ENCODE measurements at regions not wholly inside any gene's neighbourhood (a gene's known extent, or its start where the extent isn't known, plus 50 kb on each side); places are given as distances from the start of the nearest gene placed in this dataset.

DNA sequence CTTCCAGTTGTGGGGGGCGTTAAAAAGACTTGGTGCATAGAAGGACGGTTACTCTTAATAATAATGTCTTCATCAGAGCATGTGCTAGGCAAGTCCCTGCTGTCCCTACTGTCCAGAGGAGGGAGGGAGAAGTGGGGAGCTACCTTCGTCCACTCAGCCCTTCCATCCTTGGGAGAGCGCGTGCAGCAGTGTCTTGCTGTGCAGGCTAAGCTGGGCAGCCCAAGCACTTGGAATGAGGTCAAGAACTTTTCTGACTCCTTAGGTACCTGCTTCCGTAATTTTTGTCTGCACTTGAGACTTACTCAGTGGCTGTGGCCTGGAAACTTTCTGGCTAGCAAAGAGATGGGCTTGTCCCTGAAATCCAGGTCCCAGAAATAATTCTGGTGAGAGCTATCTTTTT, 265.9 kb upstream of the SORCS1 start:
- no peak overlapping the region for H3K4me3 Mint-ChIP-seq
- no peak overlapping the region for H3K27ac Mint-ChIP-seq
- no peaks in the 10 kb centered on the region for H3K36me3 Mint-ChIP-seq
- peaks cover 11% of the 10 kb centered on the region for H3K9me3 Mint-ChIP-seq (ENCODE audit: low read depth)
- ATAC-seq (no peak), DNase-seq (no peak)
- CTCF ChIA-PET: no interaction called here
- no peaks in the 10 kb centered on the region for H3K4me1 Mint-ChIP-seq
- no peaks in the 10 kb centered on the region for H3K27me3 Mint-ChIP-seq

DNA sequence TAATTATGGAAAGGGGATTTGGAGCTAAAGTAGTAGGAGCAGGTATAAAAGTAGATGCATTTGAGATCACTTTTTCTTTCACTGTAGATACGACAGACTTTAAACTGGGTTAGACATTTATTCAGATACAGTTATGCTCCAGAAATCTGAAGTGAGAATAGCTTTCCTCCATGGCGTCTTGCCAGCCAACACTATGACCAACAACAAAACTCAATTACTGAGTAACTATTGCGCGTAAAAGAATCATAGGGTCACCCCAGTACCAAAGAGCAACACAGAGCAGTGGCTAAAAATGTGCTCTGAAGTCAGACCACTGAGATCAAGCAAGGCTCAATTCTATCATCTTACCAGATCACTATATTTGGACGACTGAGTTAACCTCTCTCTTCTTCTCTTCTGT, 262.5 kb upstream of the SORCS1 start:
- H3K27me3 Mint-ChIP-seq: no peaks in the 10 kb centered on the region
- CTCF ChIA-PET: no interaction called here
- H3K4me1 Mint-ChIP-seq: no peaks in the 10 kb centered on the region

DNA sequence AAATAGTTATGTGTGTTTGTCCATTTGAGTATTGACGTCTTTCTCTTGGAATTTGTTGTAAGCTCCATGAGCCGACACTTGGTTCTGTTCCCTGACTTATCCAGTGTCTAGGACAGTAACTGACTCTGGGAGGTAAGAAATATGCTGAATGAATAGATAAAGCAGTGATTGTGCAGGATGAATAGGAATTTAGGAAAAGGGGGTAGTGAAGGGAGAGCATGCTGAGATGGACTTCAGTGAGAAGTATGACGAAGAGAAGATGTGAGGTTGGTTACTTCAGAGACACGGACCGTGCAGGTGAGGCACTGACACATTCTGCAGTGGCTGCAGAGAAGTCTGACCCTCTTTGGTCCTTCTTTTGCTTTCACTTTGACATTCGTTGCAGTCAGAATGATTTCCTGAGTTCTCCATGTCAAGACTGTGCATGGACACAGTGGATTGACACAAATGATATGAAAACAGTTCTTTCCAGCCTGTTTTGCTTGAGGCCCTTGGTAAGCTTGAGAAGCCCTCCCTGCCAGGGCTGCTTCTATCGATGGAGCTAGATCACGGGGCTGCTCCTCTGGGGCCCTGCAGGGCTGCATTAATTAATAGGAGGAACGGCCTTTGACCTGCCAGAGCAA, 261.5 kb upstream of the SORCS1 start:
- CTCF ChIA-PET: no interaction called here
- Mint-ChIP-seq H3K27ac (no peak overlapping the region), H3K27me3 (no peaks in the 10 kb centered on the region), H3K36me3 (no peaks in the 10 kb centered on the region), H3K4me3 (no peak overlapping the region), H3K4me1 (no peaks in the 10 kb centered on the region), H3K9me3 (ENCODE audit: low read depth) (peaks cover 16% of the 10 kb centered on the region)
- DNase-seq (no peak), ATAC-seq (no peak)

More for the DNA sequence above, 262.5 kb upstream of the SORCS1 start:
- Mint-ChIP-seq H3K27ac (no peak overlapping the region), H3K9me3 (ENCODE audit: low read depth) (peaks cover 12% of the 10 kb centered on the region), H3K36me3 (no peaks in the 10 kb centered on the region), H3K4me3 (no peak overlapping the region)
- no peak for ATAC-seq
- no peak for DNase-seq

DNA sequence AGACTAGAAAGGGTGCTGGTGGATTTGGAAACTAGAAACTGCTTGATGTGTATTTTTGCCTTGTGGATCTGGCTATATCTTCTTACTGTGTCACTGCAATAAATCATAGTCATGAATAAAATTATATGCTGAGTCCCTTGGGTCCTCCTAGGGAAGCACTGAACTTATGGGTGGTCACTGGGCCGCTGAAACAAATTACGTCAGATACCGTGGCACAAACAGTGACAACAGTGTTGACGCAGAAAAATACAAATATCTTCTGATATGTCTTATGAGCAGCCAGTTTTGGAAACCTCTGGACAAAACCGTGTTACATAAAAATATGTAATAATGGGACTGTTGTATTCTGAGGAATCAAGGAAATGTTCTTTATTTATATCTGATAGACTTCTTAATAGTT, 260.1 kb upstream of the SORCS1 start:
- ATAC-seq: no peak
- Mint-ChIP-seq H3K4me3 (no peak overlapping the region), H3K27me3 (no peaks in the 10 kb centered on the region), H3K27ac (no peak overlapping the region), H3K36me3 (no peaks in the 10 kb centered on the region), H3K9me3 (ENCODE audit: low read depth) (peaks cover 18% of the 10 kb centered on the region), H3K4me1 (no peaks in the 10 kb centered on the region)
- CTCF ChIA-PET: no interaction called here
- DNase-seq: no peak

DNA sequence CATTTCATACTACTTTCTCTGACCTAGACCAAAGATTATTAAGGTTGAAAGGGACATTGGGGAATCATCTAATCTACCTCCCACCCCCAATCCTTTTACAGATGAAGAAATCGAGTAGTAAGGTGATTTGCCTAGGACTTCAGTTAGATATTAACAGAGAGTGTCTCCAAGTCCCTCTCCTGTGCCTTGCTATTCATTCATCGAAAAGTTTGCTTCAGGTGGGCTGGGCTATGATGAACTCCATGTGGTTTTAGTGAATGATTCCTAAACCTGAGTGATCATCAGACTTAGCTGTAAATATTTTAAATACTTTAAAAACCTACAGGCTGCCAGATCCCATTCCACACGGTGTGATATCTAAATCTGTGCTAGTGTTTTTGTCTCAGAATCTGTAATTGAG, 259.4 kb upstream of the SORCS1 start:
- no peak for DNase-seq
- no peak overlapping the region for H3K27ac Mint-ChIP-seq
- no peak for ATAC-seq
- no peaks in the 10 kb centered on the region for H3K36me3 Mint-ChIP-seq
- H3K4me3 Mint-ChIP-seq: no peak overlapping the region
- CTCF ChIA-PET: no interaction called here
- H3K4me1 Mint-ChIP-seq: no peaks in the 10 kb centered on the region
- peaks cover 17% of the 10 kb centered on the region for H3K9me3 Mint-ChIP-seq (ENCODE audit: low read depth)
- no peaks in the 10 kb centered on the region for H3K27me3 Mint-ChIP-seq

DNA sequence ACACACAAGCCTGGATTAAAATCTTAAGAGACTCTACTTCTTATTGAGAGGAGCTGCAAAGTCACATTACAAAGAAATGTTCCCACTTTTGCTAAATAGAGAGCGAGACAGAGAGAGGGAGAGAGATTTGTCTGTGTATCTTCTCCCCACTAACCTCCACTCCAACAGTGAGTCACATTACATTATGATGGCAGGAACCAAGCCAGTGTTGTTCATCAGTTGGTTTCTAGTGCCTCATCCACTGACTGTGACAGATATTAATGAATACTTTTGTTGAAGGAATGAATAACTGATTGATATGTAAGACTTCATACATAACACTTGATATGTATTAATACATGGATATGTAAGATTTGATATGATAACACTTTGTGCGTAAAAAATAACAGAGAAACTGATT, 258.2 kb upstream of the SORCS1 start:
- CTCF ChIA-PET: no interaction called here
- peaks cover 21% of the 10 kb centered on the region for H3K9me3 Mint-ChIP-seq (ENCODE audit: low read depth)
- ATAC-seq (no peak), DNase-seq (no peak)
- H3K4me3 Mint-ChIP-seq: no peak overlapping the region
- no peaks in the 10 kb centered on the region for H3K36me3 Mint-ChIP-seq
- no peak overlapping the region for H3K27ac Mint-ChIP-seq
- no peaks in the 10 kb centered on the region for H3K4me1 Mint-ChIP-seq
- H3K27me3 Mint-ChIP-seq: no peaks in the 10 kb centered on the region

DNA sequence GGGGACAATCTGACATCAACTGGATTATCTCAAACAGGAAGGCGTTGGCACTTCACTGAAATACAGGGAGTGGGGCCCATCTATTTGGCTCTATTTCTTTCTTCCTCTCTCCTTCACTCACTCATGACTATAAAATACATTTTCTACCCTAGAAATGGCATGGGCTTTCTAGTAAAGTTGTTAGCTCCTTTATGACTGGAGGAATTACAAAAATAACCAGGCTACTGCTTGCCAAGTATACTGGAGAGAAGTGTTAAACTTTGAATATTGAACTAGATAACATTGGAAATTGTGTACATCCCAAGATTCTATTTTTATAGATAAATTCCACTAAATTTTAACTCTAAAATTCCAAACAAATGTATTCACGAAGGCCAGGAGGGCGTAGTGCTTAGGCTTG, 255.7 kb upstream of the SORCS1 start:
- H3K27me3 Mint-ChIP-seq: no peaks in the 10 kb centered on the region
- no peak for ATAC-seq
- H3K36me3 Mint-ChIP-seq: no peaks in the 10 kb centered on the region
- H3K9me3 Mint-ChIP-seq (ENCODE audit: low read depth): peaks cover 18% of the 10 kb centered on the region
- no peak overlapping the region for H3K27ac Mint-ChIP-seq
- CTCF ChIA-PET: no interaction called here
- no peaks in the 10 kb centered on the region for H3K4me1 Mint-ChIP-seq
- H3K4me3 Mint-ChIP-seq: no peak overlapping the region
- no peak for DNase-seq

DNA sequence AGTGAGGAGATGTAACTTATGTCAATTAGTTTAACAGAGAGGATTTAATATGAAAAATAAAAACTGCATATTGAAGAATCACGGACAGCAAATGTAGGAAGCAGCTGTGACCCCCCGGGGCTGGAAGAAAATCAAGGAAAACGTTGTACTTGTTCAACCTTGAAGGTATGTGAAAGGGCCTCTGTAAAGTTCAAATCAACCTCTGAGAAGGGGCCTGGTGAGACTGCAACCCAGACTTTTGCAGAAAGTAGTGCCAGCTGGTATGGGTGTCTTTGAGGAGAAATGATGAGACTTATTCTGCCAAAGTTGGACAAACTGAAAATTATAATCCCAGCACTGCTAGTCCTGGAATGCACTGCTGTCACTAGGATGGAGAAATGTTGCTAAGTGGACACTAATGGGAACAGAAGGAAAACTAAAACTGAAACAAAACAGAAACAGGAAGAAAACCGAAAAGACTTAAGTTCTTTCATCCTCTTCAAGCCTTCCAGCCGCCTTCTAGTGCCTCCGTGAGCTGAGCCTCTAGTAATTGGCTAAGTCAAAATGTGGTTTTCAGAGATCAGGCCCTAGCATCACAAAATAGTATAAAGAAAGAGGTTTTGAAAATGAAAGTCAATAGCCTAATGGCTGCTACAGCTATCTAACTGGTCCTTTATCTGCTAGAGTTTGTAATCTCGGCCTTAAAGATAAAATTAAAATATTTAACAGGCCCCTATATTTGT, 253.7 kb upstream of the SORCS1 start:
- H3K36me3 Mint-ChIP-seq: no peaks in the 10 kb centered on the region
- no peak overlapping the region for H3K4me3 Mint-ChIP-seq
- no peaks in the 10 kb centered on the region for H3K4me1 Mint-ChIP-seq
- no peaks in the 10 kb centered on the region for H3K27me3 Mint-ChIP-seq
- H3K9me3 Mint-ChIP-seq (ENCODE audit: low read depth): peaks cover 26% of the 10 kb centered on the region
- CTCF ChIA-PET: no interaction called here
- no peak for DNase-seq
- H3K27ac Mint-ChIP-seq: no peak overlapping the region
- no peak for ATAC-seq

DNA sequence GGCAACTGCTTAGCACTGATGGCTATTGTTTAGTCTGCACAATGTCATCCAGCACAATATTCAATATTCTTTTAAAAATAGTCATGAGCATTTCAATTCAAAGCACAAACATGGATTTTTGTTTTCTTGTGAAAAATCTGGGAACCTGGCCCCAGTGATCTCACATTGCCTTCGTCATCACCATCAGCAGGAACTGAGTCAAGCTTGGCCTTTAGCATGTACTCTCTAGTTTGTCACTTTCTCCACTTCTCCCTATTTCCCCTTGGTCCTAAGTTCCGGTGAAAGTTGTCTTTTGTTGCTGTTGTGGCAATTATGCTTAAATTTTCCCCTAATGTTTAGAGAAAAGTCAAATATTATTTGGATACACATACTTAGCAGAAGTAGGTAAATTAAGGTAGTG, 252.9 kb upstream of the SORCS1 start:
- CTCF ChIA-PET: interaction anchor here (1.5 kb wide), 1 partner anchor 17 kb away, joined by 3 read pairs; no protein-coding TSS in a partner anchor
- no peak overlapping the region for H3K4me3 Mint-ChIP-seq
- no peak overlapping the region for H3K27ac Mint-ChIP-seq
- ATAC-seq (no peak), DNase-seq (no peak)
- no peaks in the 10 kb centered on the region for H3K4me1 Mint-ChIP-seq
- H3K9me3 Mint-ChIP-seq (ENCODE audit: low read depth): peaks cover 24% of the 10 kb centered on the region
- no peaks in the 10 kb centered on the region for H3K36me3 Mint-ChIP-seq
- no peaks in the 10 kb centered on the region for H3K27me3 Mint-ChIP-seq

DNA sequence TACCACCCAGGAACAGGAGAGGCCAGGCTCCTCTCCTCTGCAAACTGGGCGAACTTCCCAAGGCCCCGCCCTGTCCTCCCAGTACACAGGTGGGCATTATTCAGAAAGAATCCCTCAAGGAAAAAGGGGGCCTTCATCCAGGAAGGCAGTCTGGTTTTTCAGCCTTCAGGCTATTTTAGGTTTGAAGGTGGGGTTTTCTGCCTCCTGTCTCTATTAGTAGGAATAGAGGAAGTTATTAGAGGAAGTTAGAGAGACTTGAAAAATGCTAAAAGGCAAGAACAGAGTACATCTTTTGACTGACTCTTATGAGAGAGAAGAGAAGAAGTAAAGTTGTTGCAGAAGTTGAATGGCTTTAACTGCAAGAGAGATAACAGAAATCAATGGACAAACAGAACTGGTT, 250.9 kb upstream of the SORCS1 start:
- DNase-seq: no peak

DNA sequence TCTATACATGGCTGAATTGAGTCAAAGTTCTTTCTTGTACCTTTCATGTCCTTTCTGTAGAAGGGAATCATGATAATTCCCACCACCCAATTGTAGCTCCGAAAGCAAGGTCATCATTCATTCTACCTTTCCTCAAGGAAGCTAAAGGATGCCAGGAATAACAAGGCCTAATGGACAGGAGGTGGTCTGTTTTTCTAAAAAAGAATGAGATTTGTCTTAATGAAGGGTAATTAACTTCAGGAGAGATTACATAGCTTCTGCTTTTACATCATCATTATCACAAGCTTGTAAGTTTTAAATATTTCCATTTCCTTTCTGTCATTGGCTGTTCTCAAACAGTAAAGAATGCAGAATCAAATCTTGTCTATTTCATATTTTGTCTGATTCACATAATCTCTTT, 249.5 kb upstream of the SORCS1 start:
- DNase-seq (no peak), ATAC-seq (no peak)
- no peaks in the 10 kb centered on the region for H3K36me3 Mint-ChIP-seq

More for the DNA sequence above, 250.9 kb upstream of the SORCS1 start:
- H3K9me3 Mint-ChIP-seq (ENCODE audit: low read depth): peaks cover 18% of the 10 kb centered on the region
- H3K4me3 Mint-ChIP-seq: no peak overlapping the region
- no peaks in the 10 kb centered on the region for H3K27me3 Mint-ChIP-seq
- H3K27ac Mint-ChIP-seq: no peak overlapping the region
- no peaks in the 10 kb centered on the region for H3K4me1 Mint-ChIP-seq
- no peak for ATAC-seq
- CTCF ChIA-PET: no interaction called here
- H3K36me3 Mint-ChIP-seq: no peaks in the 10 kb centered on the region

DNA sequence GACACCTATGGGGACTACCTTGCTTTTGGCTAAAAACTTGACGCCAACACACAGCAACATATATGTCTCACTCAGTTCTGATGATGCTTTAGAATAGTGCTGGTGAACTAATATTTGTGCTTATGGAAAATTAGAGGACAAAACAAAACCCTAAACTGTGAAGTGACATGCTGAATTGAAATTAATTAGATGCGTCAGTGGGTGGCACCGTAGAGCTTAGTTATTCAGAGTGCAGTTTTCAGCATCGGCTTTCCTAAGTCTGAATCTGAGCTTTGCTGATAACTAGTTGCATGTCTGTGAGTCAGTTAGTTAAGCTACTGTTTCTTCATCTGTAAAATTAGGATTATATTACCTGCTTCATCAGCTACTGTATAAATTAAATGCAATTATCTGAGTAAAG, 245.0 kb upstream of the SORCS1 start:
- CTCF ChIA-PET: no interaction called here
- H3K27ac Mint-ChIP-seq: no peak overlapping the region
- H3K4me1 Mint-ChIP-seq: no peaks in the 10 kb centered on the region
- ATAC-seq (no peak), DNase-seq (no peak)
- H3K27me3 Mint-ChIP-seq: no peaks in the 10 kb centered on the region
- H3K36me3 Mint-ChIP-seq: no peaks in the 10 kb centered on the region
- H3K9me3 Mint-ChIP-seq (ENCODE audit: low read depth): peaks cover 7% of the 10 kb centered on the region
- H3K4me3 Mint-ChIP-seq: no peak overlapping the region

More for the DNA sequence above, 249.5 kb upstream of the SORCS1 start:
- Mint-ChIP-seq H3K9me3 (ENCODE audit: low read depth) (peaks cover 18% of the 10 kb centered on the region), H3K4me1 (no peaks in the 10 kb centered on the region), H3K4me3 (no peak overlapping the region), H3K27me3 (no peaks in the 10 kb centered on the region), H3K27ac (no peak overlapping the region)
- CTCF ChIA-PET: no interaction called here

DNA sequence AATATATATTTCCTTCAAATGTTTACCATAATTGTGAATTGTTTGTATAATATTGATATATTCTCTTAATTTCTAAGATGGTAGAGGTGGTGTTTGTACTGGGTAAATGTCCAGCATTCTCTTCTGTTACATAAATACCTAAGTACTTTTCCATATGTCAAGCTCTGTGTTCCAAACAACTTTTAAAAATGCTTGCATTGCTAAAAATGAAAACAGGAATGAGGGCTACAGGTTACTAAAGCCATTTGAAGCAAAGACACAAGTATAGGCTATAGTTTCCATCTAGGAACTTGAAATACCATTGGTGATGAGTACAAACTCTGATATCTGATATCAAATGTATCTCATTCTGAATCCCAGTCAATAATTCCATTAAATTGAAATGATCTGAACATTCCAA, 233.6 kb upstream of the SORCS1 start:
- Mint-ChIP-seq H3K36me3 (peaks cover 1% of the 10 kb centered on the region), H3K9me3 (ENCODE audit: low read depth) (peaks cover 11% of the 10 kb centered on the region), H3K27me3 (no peaks in the 10 kb centered on the region), H3K4me3 (no peak overlapping the region), H3K27ac (no peak overlapping the region), H3K4me1 (no peaks in the 10 kb centered on the region)
- no peak for ATAC-seq
- CTCF ChIA-PET: no interaction called here
- no peak for DNase-seq

DNA sequence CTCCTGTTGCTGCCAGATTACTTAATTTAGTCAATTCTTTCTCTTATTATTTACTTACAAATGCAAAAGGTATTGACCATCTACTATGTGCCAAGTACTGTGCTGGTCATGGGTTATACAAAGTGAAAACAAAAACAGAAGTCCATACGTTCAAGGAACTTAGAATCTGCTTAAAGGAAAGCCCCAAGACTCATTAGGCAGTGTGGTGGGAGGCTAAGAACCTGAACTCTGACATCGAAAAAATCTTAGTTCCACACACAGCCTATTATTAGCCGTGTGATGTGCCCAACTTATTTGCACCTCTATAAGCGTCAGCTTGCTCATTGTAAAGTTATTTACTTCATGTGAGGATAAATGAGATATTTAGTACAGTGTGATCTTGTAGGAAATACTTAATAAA, 227.4 kb upstream of the SORCS1 start:
- ATAC-seq (no peak), DNase-seq (no peak)
- H3K9me3 Mint-ChIP-seq (ENCODE audit: low read depth): peaks cover 14% of the 10 kb centered on the region
- peaks cover 1% of the 10 kb centered on the region for H3K36me3 Mint-ChIP-seq
- CTCF ChIA-PET: no interaction called here
- H3K4me1 Mint-ChIP-seq: no peaks in the 10 kb centered on the region
- no peak overlapping the region for H3K27ac Mint-ChIP-seq
- H3K4me3 Mint-ChIP-seq: no peak overlapping the region
- no peaks in the 10 kb centered on the region for H3K27me3 Mint-ChIP-seq

Measured in activated CD8-positive, alpha-beta memory T cell treated with anti-CD3 and anti-CD28 coated beads, Interleukin-2, amount 10 ng/mL, durations not matched to agents 7 days and 5 days (primary cell).